H1 (cell line): ENCODE measurements at regions not wholly inside any gene's neighbourhood (a gene's known extent, or its start where the extent isn't known, plus 50 kb on each side); places are given as distances from the start of the nearest gene placed in this dataset.

Source experiments
- BCL11A ChIP-seq, 2 experiments: IDR thresholded peaks; one replicate each; pipeline ENCODE4 v1.6.1; 2011; ENCODE audit warnings: low read depth in 2 of 2, low read length in 2 of 2, mild to moderate bottlenecking in 2 of 2
- CHD2 ChIP-seq: IDR thresholded peaks from 2 replicates; pipeline ENCODE4 v1.6.1; 2012; ENCODE audit warnings: low read length, improper control_type of control experiment
- JUN ChIP-seq: IDR thresholded peaks from 2 replicates; pipeline ENCODE4 v1.6.1; 2011; ENCODE audit warnings: low read depth, mild to moderate bottlenecking, improper control_type of control experiment, low read length
- RAD21 ChIP-seq, 2 experiments: IDR thresholded peaks in 1 of 2; conservative IDR thresholded peaks in 1 of 2; 2 replicates each; pipeline ENCODE4 v1.6.1; 2011; ENCODE audit warnings: low read depth in 2 of 2, low read length in 2 of 2, improper control_type of control experiment in 1 of 2, inconsistent platforms in 1 of 2, mild to moderate bottlenecking in 1 of 2, moderate library complexity in 1 of 2
- SP4 ChIP-seq: IDR thresholded peaks from 2 replicates; pipeline ENCODE4 v1.6.1; 2012; ENCODE audit warnings: low read length, inconsistent platforms
- TEAD4 ChIP-seq: IDR thresholded peaks from 2 replicates; pipeline ENCODE4 v1.6.1; 2012; ENCODE audit warnings: low read depth, low read length, inconsistent platforms, mixed read lengths
- TF ChIP-seq, protein P1 (sequence below): fragments of 300-600 bp; sonication (generic); IDR thresholded peaks from 2 replicates; pipeline ENCODE4 v1.7.1; 2012; ENCODE audit warnings: low read length, moderate library complexity, mild to moderate bottlenecking, inconsistent platforms; ENCODE audit not compliant: insufficient replicate concordance

- TF ChIP-seq, protein P1, sequence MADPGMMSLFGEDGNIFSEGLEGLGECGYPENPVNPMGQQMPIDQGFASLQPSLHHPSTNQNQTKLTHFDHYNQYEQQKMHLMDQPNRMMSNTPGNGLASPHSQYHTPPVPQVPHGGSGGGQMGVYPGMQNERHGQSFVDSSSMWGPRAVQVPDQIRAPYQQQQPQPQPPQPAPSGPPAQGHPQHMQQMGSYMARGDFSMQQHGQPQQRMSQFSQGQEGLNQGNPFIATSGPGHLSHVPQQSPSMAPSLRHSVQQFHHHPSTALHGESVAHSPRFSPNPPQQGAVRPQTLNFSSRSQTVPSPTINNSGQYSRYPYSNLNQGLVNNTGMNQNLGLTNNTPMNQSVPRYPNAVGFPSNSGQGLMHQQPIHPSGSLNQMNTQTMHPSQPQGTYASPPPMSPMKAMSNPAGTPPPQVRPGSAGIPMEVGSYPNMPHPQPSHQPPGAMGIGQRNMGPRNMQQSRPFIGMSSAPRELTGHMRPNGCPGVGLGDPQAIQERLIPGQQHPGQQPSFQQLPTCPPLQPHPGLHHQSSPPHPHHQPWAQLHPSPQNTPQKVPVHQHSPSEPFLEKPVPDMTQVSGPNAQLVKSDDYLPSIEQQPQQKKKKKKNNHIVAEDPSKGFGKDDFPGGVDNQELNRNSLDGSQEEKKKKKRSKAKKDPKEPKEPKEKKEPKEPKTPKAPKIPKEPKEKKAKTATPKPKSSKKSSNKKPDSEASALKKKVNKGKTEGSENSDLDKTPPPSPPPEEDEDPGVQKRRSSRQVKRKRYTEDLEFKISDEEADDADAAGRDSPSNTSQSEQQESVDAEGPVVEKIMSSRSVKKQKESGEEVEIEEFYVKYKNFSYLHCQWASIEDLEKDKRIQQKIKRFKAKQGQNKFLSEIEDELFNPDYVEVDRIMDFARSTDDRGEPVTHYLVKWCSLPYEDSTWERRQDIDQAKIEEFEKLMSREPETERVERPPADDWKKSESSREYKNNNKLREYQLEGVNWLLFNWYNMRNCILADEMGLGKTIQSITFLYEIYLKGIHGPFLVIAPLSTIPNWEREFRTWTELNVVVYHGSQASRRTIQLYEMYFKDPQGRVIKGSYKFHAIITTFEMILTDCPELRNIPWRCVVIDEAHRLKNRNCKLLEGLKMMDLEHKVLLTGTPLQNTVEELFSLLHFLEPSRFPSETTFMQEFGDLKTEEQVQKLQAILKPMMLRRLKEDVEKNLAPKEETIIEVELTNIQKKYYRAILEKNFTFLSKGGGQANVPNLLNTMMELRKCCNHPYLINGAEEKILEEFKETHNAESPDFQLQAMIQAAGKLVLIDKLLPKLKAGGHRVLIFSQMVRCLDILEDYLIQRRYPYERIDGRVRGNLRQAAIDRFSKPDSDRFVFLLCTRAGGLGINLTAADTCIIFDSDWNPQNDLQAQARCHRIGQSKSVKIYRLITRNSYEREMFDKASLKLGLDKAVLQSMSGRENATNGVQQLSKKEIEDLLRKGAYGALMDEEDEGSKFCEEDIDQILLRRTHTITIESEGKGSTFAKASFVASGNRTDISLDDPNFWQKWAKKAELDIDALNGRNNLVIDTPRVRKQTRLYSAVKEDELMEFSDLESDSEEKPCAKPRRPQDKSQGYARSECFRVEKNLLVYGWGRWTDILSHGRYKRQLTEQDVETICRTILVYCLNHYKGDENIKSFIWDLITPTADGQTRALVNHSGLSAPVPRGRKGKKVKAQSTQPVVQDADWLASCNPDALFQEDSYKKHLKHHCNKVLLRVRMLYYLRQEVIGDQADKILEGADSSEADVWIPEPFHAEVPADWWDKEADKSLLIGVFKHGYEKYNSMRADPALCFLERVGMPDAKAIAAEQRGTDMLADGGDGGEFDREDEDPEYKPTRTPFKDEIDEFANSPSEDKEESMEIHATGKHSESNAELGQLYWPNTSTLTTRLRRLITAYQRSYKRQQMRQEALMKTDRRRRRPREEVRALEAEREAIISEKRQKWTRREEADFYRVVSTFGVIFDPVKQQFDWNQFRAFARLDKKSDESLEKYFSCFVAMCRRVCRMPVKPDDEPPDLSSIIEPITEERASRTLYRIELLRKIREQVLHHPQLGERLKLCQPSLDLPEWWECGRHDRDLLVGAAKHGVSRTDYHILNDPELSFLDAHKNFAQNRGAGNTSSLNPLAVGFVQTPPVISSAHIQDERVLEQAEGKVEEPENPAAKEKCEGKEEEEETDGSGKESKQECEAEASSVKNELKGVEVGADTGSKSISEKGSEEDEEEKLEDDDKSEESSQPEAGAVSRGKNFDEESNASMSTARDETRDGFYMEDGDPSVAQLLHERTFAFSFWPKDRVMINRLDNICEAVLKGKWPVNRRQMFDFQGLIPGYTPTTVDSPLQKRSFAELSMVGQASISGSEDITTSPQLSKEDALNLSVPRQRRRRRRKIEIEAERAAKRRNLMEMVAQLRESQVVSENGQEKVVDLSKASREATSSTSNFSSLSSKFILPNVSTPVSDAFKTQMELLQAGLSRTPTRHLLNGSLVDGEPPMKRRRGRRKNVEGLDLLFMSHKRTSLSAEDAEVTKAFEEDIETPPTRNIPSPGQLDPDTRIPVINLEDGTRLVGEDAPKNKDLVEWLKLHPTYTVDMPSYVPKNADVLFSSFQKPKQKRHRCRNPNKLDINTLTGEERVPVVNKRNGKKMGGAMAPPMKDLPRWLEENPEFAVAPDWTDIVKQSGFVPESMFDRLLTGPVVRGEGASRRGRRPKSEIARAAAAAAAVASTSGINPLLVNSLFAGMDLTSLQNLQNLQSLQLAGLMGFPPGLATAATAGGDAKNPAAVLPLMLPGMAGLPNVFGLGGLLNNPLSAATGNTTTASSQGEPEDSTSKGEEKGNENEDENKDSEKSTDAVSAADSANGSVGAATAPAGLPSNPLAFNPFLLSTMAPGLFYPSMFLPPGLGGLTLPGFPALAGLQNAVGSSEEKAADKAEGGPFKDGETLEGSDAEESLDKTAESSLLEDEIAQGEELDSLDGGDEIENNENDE = no peak
- TF ChIP-seq BCL11A (IDR thresholded peaks at IDR 0.05; ENCODE audit: low read depth in 2 of 2, low read length in 2 of 2) (no peak), SP4 (no peak), TEAD4 (no peak), RAD21 (IDR thresholded peaks at IDR 0.05 in 1 of 2, conservative IDR thresholded peaks at IDR 0.05 in 1 of 2; ENCODE audit: low read depth in 2 of 2, low read length in 2 of 2) (no peak), CHD2 (no peak), JUN (no peak)
These were observed 162.6 kb upstream of the GRIK2 start (continued) for GRCh38 chr6:101230866-101231265.
